Smooth muscle cell (in vitro differentiated cells): ENCODE measurements at regions not wholly inside any gene's neighbourhood (a gene's known extent, or its start where the extent isn't known, plus 50 kb on each side); places are given as distances from the start of the nearest gene placed in this dataset.

ENCODE experiments used
- DNase-seq: peaks from one replicate; lab custom pipeline; 2025; ENCODE audit not compliant: unreplicated experiment; lab: John Stamatoyannopoulos, UW
- H2AFZ ChIP-seq: fragments of 200-600 bp; sonication (generic); 2 replicates; pipeline ENCODE4 v1.6.0; 2016; ENCODE audit warnings: antibody characterized with exemption, low read depth, mild to moderate bottlenecking
- H3F3A ChIP-seq: fragments of 200-600 bp; sonication (generic); 2 replicates; pipeline ENCODE4 v1.6.0; 2017; ENCODE audit warnings: antibody characterized with exemption, low read depth
- H3K27ac ChIP-seq: fragments of 200-600 bp; sonication (generic); 2 replicates; pipeline ENCODE4 v1.5.1; 2016; ENCODE audit warnings: low read depth, mild to moderate bottlenecking
- H3K27me3 ChIP-seq: fragments of 200-600 bp; sonication (generic); 2 replicates; pipeline ENCODE4 v1.6.1; 2016; ENCODE audit warnings: low read depth, mild to moderate bottlenecking
- H3K36me3 ChIP-seq: fragments of 200-600 bp; sonication (generic); 2 replicates; pipeline ENCODE4 v1.5.1; 2016; ENCODE audit warnings: low read depth
- H3K4me1 ChIP-seq: fragments of 200-600 bp; sonication (generic); 2 replicates; pipeline ENCODE4 v1.5.1; 2016; ENCODE audit warnings: low read depth
- H3K4me2 ChIP-seq: fragments of 200-600 bp; sonication (generic); 2 replicates; pipeline ENCODE4 v1.6.0; 2016; ENCODE audit warnings: mild to moderate bottlenecking
- H3K4me3 ChIP-seq: fragments of 200-600 bp; sonication (generic); 2 replicates; pipeline ENCODE4 v1.5.1; 2016; ENCODE audit warnings: mild to moderate bottlenecking
- H3K79me2 ChIP-seq: fragments of 200-600 bp; sonication (generic); 2 replicates; pipeline ENCODE4 v1.6.0; 2016; ENCODE audit warnings: low read depth, mild to moderate bottlenecking
- H3K9ac ChIP-seq: fragments of 200-600 bp; sonication (generic); 2 replicates; pipeline ENCODE4 v1.6.0; 2016; ENCODE audit warnings: low read depth
- H3K9me3 ChIP-seq: fragments of 200-600 bp; sonication (generic); replicated peaks from 2 replicates; pipeline ENCODE4 v1.5.1; 2016; ENCODE audit warnings: low read depth
- H4K20me1 ChIP-seq: fragments of 200-600 bp; sonication (generic); 2 replicates; pipeline ENCODE4 v1.6.0; 2016; ENCODE audit warnings: low read depth
- WGBS: methylation state at CpG from one replicate; pipeline ENCODE4 v1.1.7; 2016; ENCODE audit warnings: low lambda C conversion rate; 5-methylcytosine and 5-hydroxymethylcytosine counted together
- TF ChIP-seq, protein P1 (sequence below): fragments of 200-600 bp; sonication (generic); IDR thresholded peaks from 2 replicates; pipeline ENCODE4 v1.5.1; 2017; ENCODE audit warnings: borderline replicate concordance, mild to moderate bottlenecking, antibody characterized with exemption; ENCODE audit not compliant: insufficient read depth, poor library complexity, severe bottlenecking

DNA sequence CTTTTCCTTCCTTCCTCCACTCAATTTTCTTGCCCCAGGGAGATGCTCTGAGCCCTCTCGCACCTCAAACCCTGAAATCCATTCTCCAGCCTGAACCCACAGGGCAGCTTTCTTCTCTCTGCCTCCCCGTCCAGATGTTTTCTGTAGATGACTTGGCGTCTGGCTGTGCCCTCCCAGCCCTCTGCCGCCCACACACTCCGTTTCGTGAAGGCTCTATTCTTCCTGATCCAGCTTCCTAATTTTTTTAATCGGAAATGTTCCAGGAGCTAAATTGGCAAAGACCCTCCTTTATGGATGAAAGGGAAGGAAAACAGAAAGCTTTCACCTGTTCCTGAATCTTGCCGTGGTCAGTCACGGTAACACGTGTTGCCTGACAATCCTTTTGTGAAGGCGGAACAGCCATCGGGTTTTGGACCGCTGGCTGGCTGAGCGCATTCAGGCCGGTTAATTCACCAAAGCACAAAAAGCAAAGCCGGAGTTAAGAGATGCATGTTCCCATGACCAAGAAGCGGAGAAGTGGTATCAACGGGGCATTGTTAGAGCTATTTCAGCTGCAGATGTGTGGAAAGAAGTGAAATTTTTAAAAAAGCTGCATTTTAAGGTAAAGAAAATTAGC is 70.2 kb upstream of the FBRSL1 start:
- H3K4me1 ChIP-seq = peaks cover 11% of the 10 kb centered on the region
- no peaks in the 10 kb centered on the region for H3K79me2 ChIP-seq
- H3F3A ChIP-seq = no peaks in the 10 kb centered on the region
- no peaks in the 10 kb centered on the region for H3K9me3 ChIP-seq
- no peak for DNase-seq
- H3K27ac ChIP-seq = no peak overlapping the region
- TF ChIP-seq, protein P1, sequence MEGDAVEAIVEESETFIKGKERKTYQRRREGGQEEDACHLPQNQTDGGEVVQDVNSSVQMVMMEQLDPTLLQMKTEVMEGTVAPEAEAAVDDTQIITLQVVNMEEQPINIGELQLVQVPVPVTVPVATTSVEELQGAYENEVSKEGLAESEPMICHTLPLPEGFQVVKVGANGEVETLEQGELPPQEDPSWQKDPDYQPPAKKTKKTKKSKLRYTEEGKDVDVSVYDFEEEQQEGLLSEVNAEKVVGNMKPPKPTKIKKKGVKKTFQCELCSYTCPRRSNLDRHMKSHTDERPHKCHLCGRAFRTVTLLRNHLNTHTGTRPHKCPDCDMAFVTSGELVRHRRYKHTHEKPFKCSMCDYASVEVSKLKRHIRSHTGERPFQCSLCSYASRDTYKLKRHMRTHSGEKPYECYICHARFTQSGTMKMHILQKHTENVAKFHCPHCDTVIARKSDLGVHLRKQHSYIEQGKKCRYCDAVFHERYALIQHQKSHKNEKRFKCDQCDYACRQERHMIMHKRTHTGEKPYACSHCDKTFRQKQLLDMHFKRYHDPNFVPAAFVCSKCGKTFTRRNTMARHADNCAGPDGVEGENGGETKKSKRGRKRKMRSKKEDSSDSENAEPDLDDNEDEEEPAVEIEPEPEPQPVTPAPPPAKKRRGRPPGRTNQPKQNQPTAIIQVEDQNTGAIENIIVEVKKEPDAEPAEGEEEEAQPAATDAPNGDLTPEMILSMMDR = no peak
- 78% methylated on average over 18 of the region's 18 CpGs for WGBS
- H3K9ac ChIP-seq = no peak overlapping the region
- H4K20me1 ChIP-seq = no peaks in the 10 kb centered on the region
- peaks cover 33% of the 10 kb centered on the region for H3K27me3 ChIP-seq
- no peaks in the 10 kb centered on the region for H3K36me3 ChIP-seq
- H3K4me2 ChIP-seq = no peak overlapping the region
- H2AFZ ChIP-seq = no peak overlapping the region
- no peak overlapping the region for H3K4me3 ChIP-seq

DNA sequence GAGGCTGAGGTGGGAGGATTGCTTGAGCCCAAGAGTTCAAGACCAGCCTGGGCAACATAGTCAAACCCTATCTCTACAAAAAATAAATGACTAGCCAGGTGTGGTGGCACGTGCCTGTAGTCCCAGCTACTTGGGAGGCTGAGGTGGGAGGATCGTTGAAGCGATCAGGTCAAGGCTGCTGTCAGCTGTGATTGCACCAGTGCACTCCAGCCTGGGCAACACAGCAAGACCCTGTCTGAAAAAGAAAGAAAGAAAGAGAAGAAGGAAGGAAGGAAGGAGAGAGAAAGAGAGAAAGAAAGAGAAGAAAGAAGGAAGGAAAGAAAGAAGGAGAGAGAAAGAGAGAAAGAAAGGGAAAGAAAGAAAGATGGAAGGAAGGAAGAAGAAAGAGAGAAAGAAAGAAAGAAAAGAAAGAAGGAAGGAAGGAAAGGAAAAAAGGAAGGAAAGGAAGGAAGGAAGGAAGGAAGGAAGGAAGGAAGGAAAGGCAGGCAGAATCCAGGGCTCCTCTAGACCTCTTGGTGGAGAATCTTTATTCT is 71.5 kb upstream of the FBRSL1 start:
- no peaks in the 10 kb centered on the region for H3K9me3 ChIP-seq
- 87% methylated on average over 3 of the region's 3 CpGs for WGBS
- TF ChIP-seq, protein P1 = no peak
- H3K79me2 ChIP-seq = no peaks in the 10 kb centered on the region
- H3K9ac ChIP-seq = no peak overlapping the region
- no peaks in the 10 kb centered on the region for H3F3A ChIP-seq
- H3K27ac ChIP-seq = no peak overlapping the region
- no peak overlapping the region for H3K4me2 ChIP-seq
- H2AFZ ChIP-seq = no peak overlapping the region
- no peaks in the 10 kb centered on the region for H3K36me3 ChIP-seq
- H3K4me1 ChIP-seq = peaks cover 4% of the 10 kb centered on the region
- H3K27me3 ChIP-seq = peaks cover 33% of the 10 kb centered on the region
- no peaks in the 10 kb centered on the region for H4K20me1 ChIP-seq
- H3K4me3 ChIP-seq = no peak overlapping the region
- no peak for DNase-seq

DNA sequence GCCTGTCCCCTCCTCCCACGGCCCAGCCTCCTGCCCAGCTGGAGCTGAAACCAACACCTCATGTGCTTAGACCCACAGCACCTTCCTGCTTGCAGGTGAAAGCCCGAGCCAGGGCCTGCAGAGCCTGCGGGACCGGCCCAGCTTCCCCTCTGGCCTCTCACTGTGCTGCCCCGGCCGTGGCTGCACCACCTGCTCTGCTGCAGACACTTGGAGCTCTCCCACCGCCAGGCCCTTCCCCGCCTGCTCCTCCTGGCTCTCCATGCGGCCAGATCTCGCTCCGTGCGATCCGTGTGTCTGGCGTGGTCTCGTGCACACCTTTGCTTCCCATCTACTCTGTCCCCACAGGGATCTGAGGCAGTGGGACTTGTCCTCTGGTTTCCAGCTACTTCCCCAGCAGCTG is 72.2 kb upstream of the FBRSL1 start:
- no peak overlapping the region for H3K4me2 ChIP-seq
- no peak overlapping the region for H3K27ac ChIP-seq
- peaks cover 3% of the 10 kb centered on the region for H3K4me1 ChIP-seq
- WGBS = 88% methylated on average over 15 of the region's 15 CpGs
- H3K36me3 ChIP-seq = no peaks in the 10 kb centered on the region
- H3K9ac ChIP-seq = no peak overlapping the region
- no peak overlapping the region for H3K4me3 ChIP-seq
- no peaks in the 10 kb centered on the region for H3K9me3 ChIP-seq
- no peaks in the 10 kb centered on the region for H3F3A ChIP-seq
- TF ChIP-seq, protein P1 = no peak
- H3K79me2 ChIP-seq = no peaks in the 10 kb centered on the region
- H3K27me3 ChIP-seq = peaks cover 33% of the 10 kb centered on the region
- H2AFZ ChIP-seq = no peak overlapping the region
- no peak for DNase-seq
- no peaks in the 10 kb centered on the region for H4K20me1 ChIP-seq

DNA sequence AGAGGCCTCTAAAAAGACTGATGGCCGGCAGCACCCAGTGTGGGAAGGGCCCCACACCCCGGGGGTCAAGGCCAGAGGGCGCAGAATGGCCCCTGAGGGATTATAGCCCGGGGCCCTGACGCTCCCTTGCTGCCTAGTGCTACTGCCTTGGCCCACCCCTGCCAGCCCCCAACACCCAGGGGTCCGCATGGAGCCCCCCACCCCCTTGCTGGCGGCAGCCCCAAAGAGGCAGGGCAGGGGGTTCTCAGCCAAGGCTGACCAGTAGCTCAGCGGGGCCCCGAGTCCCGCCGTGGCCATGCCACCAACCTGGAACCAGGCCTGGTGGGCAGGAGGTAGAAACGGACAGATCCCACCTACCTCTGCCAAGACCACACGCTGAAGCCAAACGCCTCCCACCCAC is 73.1 kb upstream of the FBRSL1 start:
- DNase-seq = no peak
- H3K79me2 ChIP-seq = no peaks in the 10 kb centered on the region
- H4K20me1 ChIP-seq = no peaks in the 10 kb centered on the region
- TF ChIP-seq, protein P1 = no peak
- H3K9ac ChIP-seq = no peak overlapping the region
- H3K36me3 ChIP-seq = no peaks in the 10 kb centered on the region
- H3K4me3 ChIP-seq = no peak overlapping the region
- WGBS = 94% methylated on average over 8 of the region's 14 CpGs
- no peak overlapping the region for H3K27ac ChIP-seq
- H3K4me2 ChIP-seq = no peak overlapping the region
- peaks cover 33% of the 10 kb centered on the region for H3K27me3 ChIP-seq
- H3K9me3 ChIP-seq = no peaks in the 10 kb centered on the region
- no peak overlapping the region for H2AFZ ChIP-seq
- no peaks in the 10 kb centered on the region for H3F3A ChIP-seq
- no peaks in the 10 kb centered on the region for H3K4me1 ChIP-seq
